B cell (primary cell): ENCODE measurements at regions not wholly inside any gene's neighbourhood (a gene's known extent, or its start where the extent isn't known, plus 50 kb on each side); places are given as distances from the start of the nearest gene placed in this dataset.

ENCODE experiments used
- ATAC-seq: fragments of 200-7000 bp; cut with Tn5 transposase; one replicate; pipeline ENCODE4 v1.10.0; 2021; ENCODE audit warnings: low read depth, mild to moderate bottlenecking, moderate number of reproducible peaks, moderate library complexity
- CTCF ChIA-PET: fragments of 350-600 bp; sonication (Branson Sonifier 250); formaldehyde crosslinking; loops from one replicate; lab custom pipeline; 2021; ENCODE audit warnings: antibody characterized with exemption, inconsistent platforms; lab: Charles Lee
- POLR2A ChIA-PET: fragments of 350-600 bp; sonication (Branson Sonifier 250); formaldehyde crosslinking; loops from one replicate; lab custom pipeline; 2021; ENCODE audit warnings: antibody characterized with exemption; lab: Charles Lee
- DNase-seq: peaks from one replicate; pipeline ENCODE4 v3.0.0; 2013
- H2AFZ ChIP-seq: 2 replicates; pipeline ENCODE4 v1.6.1; 2012; ENCODE audit warnings: mild to moderate bottlenecking, low read depth, low read length; ENCODE audit not compliant: insufficient read depth, poor library complexity, severe bottlenecking
- H3K27ac ChIP-seq, 2 donors: 1 replicate in 1 of 2; 2 replicates in 1 of 2; pipeline ENCODE4 v1.5.1; 2012 to 2013; ENCODE audit warnings: low read length in 2 of 2, mild to moderate bottlenecking in 2 of 2, moderate library complexity in 1 of 2
- H3K27me3 ChIP-seq, 4 experiments: fragments of 200-600 bp in 1 of 4; sonication (generic) in 1 of 4; replicated peaks in 1 of 4; 1 replicate in 2 of 4; 2 replicates in 2 of 4; pipeline versions ENCODE4 v1.6.1 to v1.7.0; 2013 to 2016; ENCODE audit warnings: low read length in 3 of 4, mild to moderate bottlenecking in 2 of 4, mixed read lengths in 1 of 4, moderate library complexity in 1 of 4; ENCODE audit not compliant: insufficient read depth in 4 of 4, control insufficient read depth in 3 of 4; ENCODE audit errors: control extremely low read depth in 1 of 4
- H3K36me3 ChIP-seq, 2 experiments: replicated peaks in 1 of 2; 1 replicate in 1 of 2; 2 replicates in 1 of 2; pipeline versions ENCODE4 v1.6.1 to v1.7.1; 2013; ENCODE audit warnings: low read length in 1 of 2; ENCODE audit not compliant: insufficient read depth in 2 of 2, control insufficient read depth in 1 of 2; ENCODE audit errors: control extremely low read depth in 1 of 2, extremely low read depth in 1 of 2
- H3K4me1 ChIP-seq, 2 donors: fragments of 200-600 bp in 1 of 2; sonication (generic) in 1 of 2; 1 replicate in 1 of 2; 2 replicates in 1 of 2; pipeline versions ENCODE4 v1.5.1 to v1.6.1; 2013 to 2017; ENCODE audit warnings: low read length in 2 of 2; ENCODE audit not compliant: control insufficient read depth in 2 of 2, insufficient read depth in 2 of 2
- H3K4me2 ChIP-seq: replicated peaks from 2 replicates; pipeline ENCODE3; 2012; ENCODE audit warnings: mild to moderate bottlenecking, low read depth, low read length; ENCODE audit not compliant: poor library complexity, severe bottlenecking
- H3K4me3 ChIP-seq, 5 experiments: fragments of 200-600 bp in 1 of 5; sonication (generic) in 1 of 5; 1 replicate in 3 of 5; 2 replicates in 2 of 5; pipeline versions ENCODE4 v1.5.1 to v1.7.0; 2011 to 2016; ENCODE audit warnings: low read length in 4 of 5, mild to moderate bottlenecking in 4 of 5, low read depth in 2 of 5, control low read depth in 1 of 5, moderate library complexity in 1 of 5; ENCODE audit not compliant: insufficient read depth in 1 of 5; ENCODE audit errors: control extremely low read depth in 1 of 5, extremely low read depth in 1 of 5
- H3K79me2 ChIP-seq: fragments of 200-600 bp; sonication (generic); one replicate; pipeline ENCODE4 v1.6.0; 2016; ENCODE audit warnings: low read length; ENCODE audit not compliant: control insufficient read depth, insufficient read depth
- H3K9ac ChIP-seq: fragments of 200-600 bp; sonication (generic); 2 replicates; pipeline ENCODE4 v1.6.1; 2017; ENCODE audit warnings: mild to moderate bottlenecking, low read length, moderate library complexity
- H3K9me3 ChIP-seq, 3 donors: one replicate each; pipeline versions ENCODE4 v1.6.1 to v1.7.1; 2013; ENCODE audit warnings: low read length in 2 of 3; ENCODE audit not compliant: control insufficient read depth in 2 of 3, insufficient read depth in 1 of 3; ENCODE audit errors: control extremely low read depth in 1 of 3
- H4K20me1 ChIP-seq: 2 replicates; pipeline ENCODE4 v1.6.0; 2012; ENCODE audit warnings: mild to moderate bottlenecking, low read length; ENCODE audit not compliant: insufficient read depth, control insufficient read depth, poor library complexity, severe bottlenecking
- H3K27ac Mint-ChIP-seq: one replicate; pipeline ENCODE4 v1.8.0; 2021; ENCODE audit warnings: mixed read lengths
- H3K27me3 Mint-ChIP-seq: one replicate; pipeline ENCODE4 v1.8.0; 2021; ENCODE audit warnings: mixed read lengths
- H3K4me1 Mint-ChIP-seq: one replicate; pipeline ENCODE4 v1.8.0; 2021; ENCODE audit warnings: mixed read lengths
- H3K4me3 Mint-ChIP-seq: one replicate; pipeline ENCODE4 v1.8.0; 2021; ENCODE audit warnings: mixed read lengths
- H3K9me3 Mint-ChIP-seq: one replicate; pipeline ENCODE4 v1.8.0; 2022; ENCODE audit warnings: mixed read lengths; ENCODE audit not compliant: insufficient read depth
- EZH2 ChIP-seq: IDR thresholded peaks from 2 replicates; pipeline ENCODE4 v1.6.1; 2012; ENCODE audit warnings: borderline replicate concordance, low read depth, mild to moderate bottlenecking, moderate library complexity, low read length; ENCODE audit not compliant: insufficient read depth, poor library complexity, severe bottlenecking
- WGBS: methylation state at CpG from one replicate; pipeline ENCODE4 v1.1.5; 2013; ENCODE audit warnings: missing lambda C conversion rate; ENCODE audit not compliant: insufficient coverage; 5-methylcytosine and 5-hydroxymethylcytosine counted together
- intact Hi-C: fragments of 100-400 bp; cut with micrococcal nuclease; formaldehyde crosslinking; loops from one replicate; pipeline ENCODE4 v1.10.0; 2022
- TF ChIP-seq, protein P1 (sequence below): fragments of 200-600 bp; IDR thresholded peaks from one replicate; pipeline ENCODE4 v1.8.0; 2022; ENCODE audit warnings: antibody characterized with exemption, mild to moderate bottlenecking

DNA sequence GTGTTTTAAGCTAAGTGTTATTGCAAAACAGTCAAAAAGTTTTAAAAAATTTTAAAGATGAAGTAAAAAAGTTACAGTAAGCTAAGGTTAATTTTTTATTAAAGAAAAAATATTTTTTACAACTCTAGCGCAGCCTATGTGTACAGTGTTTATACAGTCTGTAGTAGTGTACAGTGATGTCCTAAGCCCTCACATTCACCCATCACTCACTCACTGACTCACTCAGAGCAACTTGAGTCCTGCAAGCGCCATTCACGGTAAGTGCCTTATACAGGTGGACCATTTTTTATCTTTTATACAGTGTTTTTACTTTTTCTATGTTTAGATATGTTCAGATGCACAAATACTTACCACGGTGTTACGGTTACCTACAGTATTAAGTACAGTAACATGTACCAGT lies 83.4 kb upstream of the STMND1 start:
- Histone ChIP-seq H3K27me3 (peaks cover 0 to 17% (median 0%) of the 10 kb centered on the region in 4 experiments), H4K20me1 (no peaks in the 10 kb centered on the region), H3K9ac (no peak overlapping the region), H3K4me1 (no peaks in the 10 kb centered on the region), H3K27ac (no peak overlapping the region), H3K79me2 (no peaks in the 10 kb centered on the region), H3K36me3 (no peaks in the 10 kb centered on the region), H3K9me3 (peaks cover 0 to 14% (median 0%) of the 10 kb centered on the region in 3 donors), H2AFZ (no peak overlapping the region), H3K4me3 (no peak overlapping the region), H3K4me2 (no peak overlapping the region)
- H3K27me3 Mint-ChIP-seq: peaks cover 29% of the 10 kb centered on the region
- intact Hi-C loops: no loop called here
- peaks cover 4% of the 10 kb centered on the region for H3K9me3 Mint-ChIP-seq
- WGBS: no CpG with 5 or more reads among the region's 5 CpGs
- ATAC-seq: no peak
- peaks cover 9% of the 10 kb centered on the region for H3K4me1 Mint-ChIP-seq
- ChIA-PET POLR2A (no interaction called here), CTCF (no interaction called here)
- no peak for TF ChIP-seq EZH2
- TF ChIP-seq, protein P1, sequence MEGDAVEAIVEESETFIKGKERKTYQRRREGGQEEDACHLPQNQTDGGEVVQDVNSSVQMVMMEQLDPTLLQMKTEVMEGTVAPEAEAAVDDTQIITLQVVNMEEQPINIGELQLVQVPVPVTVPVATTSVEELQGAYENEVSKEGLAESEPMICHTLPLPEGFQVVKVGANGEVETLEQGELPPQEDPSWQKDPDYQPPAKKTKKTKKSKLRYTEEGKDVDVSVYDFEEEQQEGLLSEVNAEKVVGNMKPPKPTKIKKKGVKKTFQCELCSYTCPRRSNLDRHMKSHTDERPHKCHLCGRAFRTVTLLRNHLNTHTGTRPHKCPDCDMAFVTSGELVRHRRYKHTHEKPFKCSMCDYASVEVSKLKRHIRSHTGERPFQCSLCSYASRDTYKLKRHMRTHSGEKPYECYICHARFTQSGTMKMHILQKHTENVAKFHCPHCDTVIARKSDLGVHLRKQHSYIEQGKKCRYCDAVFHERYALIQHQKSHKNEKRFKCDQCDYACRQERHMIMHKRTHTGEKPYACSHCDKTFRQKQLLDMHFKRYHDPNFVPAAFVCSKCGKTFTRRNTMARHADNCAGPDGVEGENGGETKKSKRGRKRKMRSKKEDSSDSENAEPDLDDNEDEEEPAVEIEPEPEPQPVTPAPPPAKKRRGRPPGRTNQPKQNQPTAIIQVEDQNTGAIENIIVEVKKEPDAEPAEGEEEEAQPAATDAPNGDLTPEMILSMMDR: no peak
- no peak for DNase-seq
- no peak overlapping the region for H3K27ac Mint-ChIP-seq
- H3K4me3 Mint-ChIP-seq: no peak overlapping the region

DNA sequence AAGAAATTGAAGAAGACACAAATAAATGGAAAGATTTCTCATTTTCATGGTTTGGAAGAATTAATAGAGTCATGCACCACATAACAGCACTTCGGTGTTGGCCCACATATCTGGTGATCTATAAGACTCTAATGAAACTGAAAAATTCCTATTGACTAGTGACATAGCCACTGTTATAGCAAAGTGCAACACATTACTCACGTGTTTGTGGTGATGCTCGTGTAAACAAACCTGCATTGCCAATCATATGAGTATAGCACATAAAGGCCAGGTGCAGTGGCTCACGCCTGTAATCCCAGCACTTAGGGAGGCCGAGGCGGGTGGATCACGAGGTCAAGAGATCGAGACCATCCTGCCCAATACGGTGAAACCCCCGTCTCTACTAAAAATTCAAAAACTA lies 84.4 kb upstream of the STMND1 start:
- ChIA-PET POLR2A (no interaction called here), CTCF (no interaction called here)
- Mint-ChIP-seq H3K4me3 (no peak overlapping the region), H3K27me3 (peaks cover 33% of the 10 kb centered on the region), H3K4me1 (peaks cover 9% of the 10 kb centered on the region), H3K27ac (no peak overlapping the region), H3K9me3 (peaks cover 4% of the 10 kb centered on the region)
- TF ChIP-seq, protein P1: no peak
- no peak for TF ChIP-seq EZH2
- Histone ChIP-seq H3K4me3 (no peak overlapping the region), H3K79me2 (no peaks in the 10 kb centered on the region), H4K20me1 (no peaks in the 10 kb centered on the region), H3K4me1 (no peaks in the 10 kb centered on the region), H3K36me3 (no peaks in the 10 kb centered on the region), H2AFZ (no peak overlapping the region), H3K4me2 (no peak overlapping the region), H3K27me3 (peaks cover 0 to 17% (median 0%) of the 10 kb centered on the region in 4 experiments), H3K9ac (no peak overlapping the region), H3K9me3 (peaks cover 0 to 14% (median 0%) of the 10 kb centered on the region in 3 donors), H3K27ac (no peak overlapping the region)
- WGBS: 95% methylated on average over 9 of the region's 10 CpGs
- intact Hi-C loops: no loop called here
- ATAC-seq (no peak), DNase-seq (no peak)
